ENCODE measurements at regions not wholly inside any gene's neighbourhood (a gene's known extent, or its start where the extent isn't known, plus 50 kb on each side); places are given as distances from the start of the nearest gene placed in this dataset.

- TF ChIP-seq CTCF (IDR thresholded peaks at IDR 0.05) (no peak), POLR2A (IDR thresholded peaks at IDR 0.05) (no peak)
These were observed 327.0 kb downstream of the PCDH10 start for GRCh38 chr4:133476063-133476462.

All from tibial nerve (tissue), 3 donors.